ENCODE measurements at regions not wholly inside any gene's neighbourhood (a gene's known extent, or its start where the extent isn't known, plus 50 kb on each side); places are given as distances from the start of the nearest gene placed in this dataset.
A peak's percentile ranks its signal among the peaks of the same experiment; 100 is the strongest.

GRCh38 chr1:8093221-8093980 lies 67.3 kb upstream of the ERRFI1 start:
- Histone ChIP-seq H3K18ac (ENCODE audit: low read depth, low read length) (peak overlapping the region; percentile 97), H2AK9ac (replicated peaks; ENCODE audit: low read depth, low read length, poor library complexity) (no peak overlapping the region), H2BK20ac (ENCODE audit: low read depth, low read length) (peak overlapping the region; percentile 90; the same call in 1 of the 2 replicates), H3K9me3 (ENCODE audit: control insufficient read depth, insufficient read depth, low read length) (no peaks in the 10 kb centered on the region), H2AK5ac (ENCODE audit: low read depth, low read length) (peak overlapping the region; percentile 98), H3K9ac (ENCODE audit: low read depth, low read length) (no peak overlapping the region), H3K4me3 (ENCODE audit: insufficient read depth, low read depth, low read length) (no peak overlapping the region), H3K14ac (replicated peaks; ENCODE audit: low read depth, low read length) (peak overlapping the region; percentile 87), H2BK5ac (ENCODE audit: low read depth, low read length, poor library complexity, severe bottlenecking) (peak overlapping the region; percentile 97), H4K5ac (ENCODE audit: low read depth, low read length) (peak overlapping the region; percentile 26; the same call in 1 of the 2 replicates), H3K27ac (ENCODE audit: insufficient read depth, low read length) (peak overlapping the region; percentile 34; the same call in 1 of the 2 replicates), H3K56ac (ENCODE audit: extremely low read depth, insufficient read depth, low read length) (no peak overlapping the region), H2BK120ac (ENCODE audit: low read depth, low read length) (peak overlapping the region; percentile 95), H4K8ac (ENCODE audit: low read depth in 2 of 2, low read length in 2 of 2) (peak overlapping the region; percentile 88 to 98), H2AFZ (replicated peaks; ENCODE audit: low read length, poor library complexity) (no peak overlapping the region), H3K4me1 (ENCODE audit: control insufficient read depth, insufficient read depth, low read length) (peaks cover 40% of the 10 kb centered on the region), H4K91ac (ENCODE audit: insufficient read depth, low read depth, low read length) (peak overlapping the region; percentile 97), H3K4me2 (ENCODE audit: low read depth, low read length) (no peak overlapping the region), H2BK15ac (ENCODE audit: low read depth, low read length) (peak overlapping the region; percentile 95; the same call in 2 of the 3 replicates), H3K23ac (ENCODE audit: low read depth, low read length) (no peak overlapping the region), H3K9me1 (ENCODE audit: insufficient read depth, low read length) (peaks cover 36% of the 10 kb centered on the region), H3K36me3 (ENCODE audit: control insufficient read depth, insufficient read depth, low read length) (no peaks in the 10 kb centered on the region), H3K27me3 (ENCODE audit: control insufficient read depth, insufficient read depth, low read length) (no peaks in the 10 kb centered on the region), H3K4ac (ENCODE audit: low read depth, low read length) (peak overlapping the region; percentile 92), H4K20me1 (ENCODE audit: insufficient read depth, low read length) (no peaks in the 10 kb centered on the region), H3K79me1 (ENCODE audit: low read depth in 1 of 2, low read length in 2 of 2) (peaks cover 6 to 12% of the 10 kb centered on the region in 2 experiments; a peak in 2 of 4 replicates)
- no peak for DNase-seq
- CTCF ChIA-PET = no interaction called here
- BruUV-seq (replicated peaks) = no TSS peak
- no peak for ATAC-seq (ENCODE audit: low read depth)
- POLR2A ChIA-PET (ENCODE audit: unreplicated experiment) = no interaction called here
- dilution Hi-C loops (cut with HindIII; ENCODE audit: low sequenced_read_pairs, unreplicated experiment) (no loop called here), intact Hi-C loops (cut with micrococcal nuclease) (loop anchor here (5.0 kb wide), 1 partner anchor 46 kb away; no protein-coding TSS in a partner anchor), in situ Hi-C loops (cut with MboI; ENCODE audit: low sequenced_read_pairs) (no loop called here)
- WGBS, 2 experiments (ENCODE audit: extremely low coverage in 2 of 2, insufficient read length in 1 of 2) = 97% methylated on average over 4 of the region's 10 CpGs; no CpG with 5 or more reads in 1 of the 2 experiments
- no peak for TF ChIP-seq POLR2A (IDR thresholded peaks at IDR 0.05; ENCODE audit: low read depth, low read length)
- no peak for TF ChIP-seq MAFK (IDR thresholded peaks at IDR 0.05; ENCODE audit: low read depth, low read length)
- TF ChIP-seq CEBPB (IDR thresholded peaks at IDR 0.05; ENCODE audit: low read depth, low read length) = no peak
- no peak for TF ChIP-seq MAZ (IDR thresholded peaks at IDR 0.05; ENCODE audit: borderline replicate concordance, low read depth, low read length)
- TF ChIP-seq FOS (IDR thresholded peaks at IDR 0.05; ENCODE audit: low read depth, low read length) = no peak
- no peak for TF ChIP-seq RCOR1 (IDR thresholded peaks at IDR 0.05; ENCODE audit: insufficient replicate concordance, low read length)
- TF ChIP-seq ELK1 (IDR thresholded peaks at IDR 0.05; ENCODE audit: borderline replicate concordance, low read depth, low read length) = no peak
- no peak for TF ChIP-seq USF2 (IDR thresholded peaks at IDR 0.05; ENCODE audit: low read depth, low read length)
- no peak for TF ChIP-seq MXI1 (IDR thresholded peaks at IDR 0.05; ENCODE audit: borderline replicate concordance, low read depth, low read length)
- TF ChIP-seq CTCF (conservative IDR thresholded peaks at IDR 0.05; ENCODE audit: low read depth, low read length) = no peak
- TF ChIP-seq SMC3 (IDR thresholded peaks at IDR 0.05; ENCODE audit: low read depth, low read length) = no peak
- TF ChIP-seq BHLHE40 (IDR thresholded peaks at IDR 0.05; ENCODE audit: low read depth, low read length) = no peak
- TF ChIP-seq RFX5 (IDR thresholded peaks at IDR 0.05; ENCODE audit: low read depth, low read length) = no peak
- TF ChIP-seq RAD21 (IDR thresholded peaks at IDR 0.05; ENCODE audit: low read length) = no peak
- TF ChIP-seq CHD1 (IDR thresholded peaks at IDR 0.05; ENCODE audit: low read depth, low read length) = no peak
